Stimulated activated CD4-positive, alpha-beta T cell treated with anti-CD3 and anti-CD28 coated beads, Interleukin-1b, Interleukin-23, amount 100 ng/mL, for 48 hours (primary cell): ENCODE measurements at regions not wholly inside any gene's neighbourhood (a gene's known extent, or its start where the extent isn't known, plus 50 kb on each side); places are given as distances from the start of the nearest gene placed in this dataset.
"Not testable (repeated sequence)": the region's sequence is repeated elsewhere in the genome, so short reads cannot be mapped to it uniquely, and the experiment has no call there.

Source experiments
- DNase-seq: peaks from one replicate; pipeline ENCODE4 v3.0.0-alpha.2; 2020

GRCh38 chr18:22828171-22828570 lies 105.0 kb upstream of the RBBP8 start:
- DNase-seq, result no peak

DNA sequence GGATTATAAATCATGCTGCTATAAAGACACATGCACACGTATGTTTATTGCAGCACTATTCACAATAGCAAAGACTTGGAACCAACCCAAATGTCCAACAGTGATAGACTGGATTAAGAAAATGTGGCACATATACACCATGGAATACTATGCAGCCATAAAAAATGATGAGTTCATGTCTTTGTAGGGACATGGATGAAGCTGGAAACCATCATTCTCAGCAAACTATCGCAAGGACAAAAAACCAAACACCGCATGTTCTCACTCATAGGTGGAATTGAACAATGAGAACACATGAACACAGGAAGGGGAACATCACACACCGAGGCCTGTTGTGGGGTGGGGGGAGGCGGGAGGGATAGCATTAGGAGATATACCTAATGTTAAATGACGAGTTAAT lies 104.5 kb upstream of the RBBP8 start:
- not testable (repeated sequence) for DNase-seq

DNA sequence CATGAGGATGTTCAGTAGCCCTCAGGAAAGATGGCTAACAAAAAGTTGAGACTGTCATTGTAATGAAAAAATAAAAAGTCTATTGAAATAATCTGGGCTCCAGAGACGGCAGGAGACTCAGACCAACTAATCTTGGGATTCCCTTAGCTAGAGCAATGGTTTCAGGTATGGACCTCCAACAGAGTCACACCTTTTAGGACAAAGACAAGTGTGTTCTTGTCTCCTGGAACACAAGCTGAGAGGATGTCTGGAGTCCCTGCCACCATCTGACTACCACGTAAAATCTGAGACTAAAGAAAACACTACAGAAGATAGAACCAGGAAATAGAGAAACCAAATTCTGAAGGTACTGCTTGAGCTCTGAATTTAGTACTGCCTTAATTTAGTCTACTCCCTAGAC lies 103.3 kb upstream of the RBBP8 start:
- DNase-seq, result no peak

- no peak for DNase-seq
Measured at GRCh38 chr18:22830511-22830910, 102.6 kb upstream of the RBBP8 start.

DNA sequence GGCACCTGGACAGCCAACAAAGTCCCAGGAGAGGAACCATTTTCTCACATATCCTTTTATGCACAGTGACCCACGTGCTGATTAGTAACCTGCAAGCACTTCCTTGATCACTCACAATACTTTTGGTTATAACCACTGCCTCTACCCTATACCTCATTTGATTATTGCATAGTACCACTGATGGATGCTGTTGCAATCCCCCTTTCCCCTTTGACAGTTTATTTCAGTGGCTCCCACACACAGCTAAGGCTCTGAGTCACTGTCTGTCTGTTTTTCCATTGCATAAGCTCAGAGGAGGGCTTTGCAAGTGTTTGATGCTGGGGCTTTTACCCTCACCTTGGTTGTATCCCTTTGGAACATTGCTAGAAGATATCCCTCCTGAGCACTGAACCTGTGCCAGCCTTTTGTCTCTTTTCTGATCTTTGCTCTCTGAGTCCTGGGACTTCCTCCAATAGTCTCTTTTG lies 101.7 kb upstream of the RBBP8 start:
- peak; percentile 10 for DNase-seq

DNA sequence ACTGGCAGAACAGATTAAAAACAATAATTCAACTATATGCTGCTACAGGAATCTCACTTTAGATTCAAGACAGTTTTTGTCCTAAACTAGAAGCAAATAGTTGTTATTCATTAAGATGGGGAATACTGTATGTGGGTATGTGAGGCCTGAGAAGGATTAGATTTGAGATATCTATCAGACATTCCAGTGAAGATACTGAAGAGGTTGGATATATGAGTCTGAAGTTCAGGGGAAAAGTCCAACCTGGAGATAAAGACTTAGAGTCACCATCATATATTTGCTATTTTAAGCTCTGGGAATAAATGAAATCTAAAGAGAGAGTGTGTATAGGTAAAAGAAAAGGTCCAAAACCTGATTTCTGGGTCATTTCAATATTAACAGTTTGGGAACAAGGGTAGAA lies 96.2 kb upstream of the RBBP8 start:
- no peak for DNase-seq

GRCh38 chr18:22838221-22838620 lies 94.9 kb upstream of the RBBP8 start:
- DNase-seq, result no peak

DNA sequence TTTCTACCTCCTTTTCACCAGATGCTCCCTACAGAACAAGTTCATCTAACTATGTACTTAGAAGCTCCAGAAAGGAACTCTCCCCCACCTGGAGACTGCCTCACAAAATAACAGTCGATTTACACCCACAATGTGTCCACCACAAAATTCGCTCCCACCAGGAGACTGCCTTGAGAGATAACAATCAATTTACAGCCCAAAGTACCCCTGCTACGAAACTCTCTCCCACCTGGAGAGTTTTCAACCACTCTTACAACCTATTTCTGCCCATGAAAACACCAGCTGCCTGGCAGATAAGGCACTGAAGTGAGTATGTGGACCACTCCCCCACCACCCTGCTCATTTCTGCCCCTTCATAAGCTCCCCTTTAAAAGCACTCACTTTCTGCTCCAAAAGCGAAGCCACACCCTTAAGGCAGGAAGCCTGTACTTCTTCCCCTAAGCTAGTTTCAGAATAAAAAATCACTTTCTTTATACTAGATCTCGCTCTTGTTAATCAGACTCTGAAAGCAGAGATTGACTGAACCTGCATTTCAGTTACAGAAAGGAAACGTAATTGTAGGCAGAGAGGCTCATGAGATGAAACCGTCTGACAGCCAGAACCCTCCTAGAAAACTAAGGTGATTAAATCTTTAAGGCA lies 94.4 kb upstream of the RBBP8 start:
- peak; percentile 13 for DNase-seq

DNA sequence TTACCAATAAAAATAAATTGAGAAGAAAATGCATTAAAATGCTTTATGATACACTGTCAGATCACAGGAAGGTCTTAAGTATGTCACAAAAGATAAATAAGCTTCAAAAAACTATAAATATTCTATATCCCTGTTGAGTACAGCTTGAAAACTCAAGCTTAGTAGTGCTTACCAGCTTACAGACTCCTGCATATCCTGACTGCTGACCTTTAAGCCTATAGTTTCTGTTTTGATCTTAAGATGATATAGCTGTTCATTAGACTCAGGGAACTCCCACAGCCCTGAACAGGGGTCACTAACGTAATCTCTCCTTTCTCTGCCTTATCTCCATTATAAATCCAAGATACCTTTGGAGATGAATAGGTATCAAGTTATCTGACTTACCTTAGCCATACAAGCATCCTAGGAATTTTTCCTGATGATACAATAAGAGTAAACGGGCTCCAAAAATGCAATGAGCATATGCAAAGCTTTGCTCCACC lies 93.7 kb upstream of the RBBP8 start:
- DNase-seq, result no peak

- no peak for DNase-seq
Measured at GRCh38 chr18:22840606-22841144, 92.5 kb upstream of the RBBP8 start.

DNA sequence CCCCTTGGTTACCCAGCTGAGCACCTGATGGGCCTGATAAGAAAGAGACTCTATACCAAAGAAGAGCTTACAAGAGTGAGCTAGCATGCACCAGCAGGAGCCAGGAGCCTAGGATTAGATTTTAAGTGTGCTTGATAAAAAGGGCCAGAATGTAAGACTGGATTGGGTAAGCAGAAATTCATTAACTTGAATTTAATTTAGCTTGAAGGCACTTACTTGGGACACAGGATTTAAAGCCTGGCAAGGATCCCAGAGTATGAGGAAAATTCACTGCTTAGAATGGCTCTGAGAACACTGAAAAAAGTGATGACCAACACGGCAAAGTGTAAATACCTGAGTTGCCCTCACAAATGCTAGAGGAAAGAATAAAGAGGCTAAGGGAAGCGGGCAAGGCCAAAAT lies 91.3 kb upstream of the RBBP8 start:
- no peak for DNase-seq

- no peak for DNase-seq
Measured at GRCh38 chr18:22844190-22844589, 88.9 kb upstream of the RBBP8 start.

DNA sequence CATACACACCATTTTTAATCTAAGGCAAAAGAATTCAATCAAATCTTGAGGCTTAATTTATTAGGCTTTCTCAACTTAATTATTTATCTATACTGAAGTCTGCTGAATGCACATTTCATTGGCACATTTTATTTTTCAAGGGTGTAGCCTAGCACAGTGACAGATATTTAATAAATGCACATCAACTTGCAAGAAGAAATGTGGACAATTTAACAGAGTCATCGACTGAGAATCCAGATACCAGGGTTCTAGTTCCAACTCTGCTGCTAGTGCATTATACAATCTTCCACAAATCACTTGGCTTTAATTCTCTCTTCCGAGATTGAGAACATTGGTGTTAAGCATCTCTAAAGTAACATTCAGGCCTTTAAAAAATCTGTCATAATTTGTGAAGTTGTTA lies 88.5 kb upstream of the RBBP8 start:
- DNase-seq, result no peak

DNA sequence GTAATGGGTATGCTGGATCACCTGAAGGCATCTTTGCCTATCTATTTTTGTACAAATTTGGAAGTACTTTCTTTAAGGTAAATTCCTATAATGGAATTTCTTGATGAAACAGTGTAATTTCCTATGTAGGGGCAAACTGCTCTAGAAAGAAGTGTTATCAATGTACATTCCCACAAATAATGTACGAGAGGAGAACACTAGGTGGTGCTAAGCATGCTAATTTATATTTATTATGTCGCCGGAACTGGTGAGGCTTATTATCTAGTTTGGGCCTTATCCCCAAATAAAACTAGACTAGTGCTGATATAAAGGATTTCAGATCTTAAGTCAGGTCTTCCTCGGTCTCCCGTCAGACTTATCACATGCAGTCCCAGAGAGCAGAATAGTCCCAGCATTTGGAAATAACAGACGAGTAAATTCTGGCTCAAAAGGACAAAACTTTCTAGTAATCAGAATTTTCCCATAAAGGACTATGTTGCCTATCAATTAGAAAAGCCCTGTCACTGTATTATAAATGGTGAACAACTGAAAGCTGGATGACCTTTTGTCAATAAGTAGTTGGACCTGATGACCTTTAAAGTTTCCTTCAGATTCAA lies 86.9 kb upstream of the RBBP8 start:
- DNase-seq, result no peak

- no peak for DNase-seq
Measured at GRCh38 chr18:22846697-22847096, 86.4 kb upstream of the RBBP8 start.

- no peak for DNase-seq
Measured at GRCh38 chr18:22847392-22847791, 85.7 kb upstream of the RBBP8 start.

GRCh38 chr18:22847867-22848451 lies 85.2 kb upstream of the RBBP8 start:
- no peak for DNase-seq

DNA sequence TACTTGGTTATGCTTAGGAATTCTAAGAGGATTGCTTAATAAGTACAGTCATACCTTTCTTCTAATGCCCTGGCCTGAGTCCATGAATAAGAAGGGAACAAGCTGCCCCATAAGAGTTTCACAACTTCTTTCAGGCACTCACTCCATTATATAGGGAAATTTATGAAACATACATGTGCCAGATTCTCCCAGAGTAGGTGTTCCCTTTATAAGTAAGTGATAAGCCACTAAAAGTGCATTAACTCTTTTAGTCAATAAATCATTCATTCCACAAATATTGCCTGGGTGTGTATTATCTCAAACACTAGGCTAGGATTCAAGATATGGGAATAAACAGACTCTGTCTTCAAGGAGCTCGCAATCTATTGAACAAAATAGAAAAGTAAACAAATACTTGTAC lies 84.5 kb upstream of the RBBP8 start:
- DNase-seq, result no peak

GRCh38 chr18:22856870-22857269 lies 76.3 kb upstream of the RBBP8 start:
- no peak for DNase-seq

DNA sequence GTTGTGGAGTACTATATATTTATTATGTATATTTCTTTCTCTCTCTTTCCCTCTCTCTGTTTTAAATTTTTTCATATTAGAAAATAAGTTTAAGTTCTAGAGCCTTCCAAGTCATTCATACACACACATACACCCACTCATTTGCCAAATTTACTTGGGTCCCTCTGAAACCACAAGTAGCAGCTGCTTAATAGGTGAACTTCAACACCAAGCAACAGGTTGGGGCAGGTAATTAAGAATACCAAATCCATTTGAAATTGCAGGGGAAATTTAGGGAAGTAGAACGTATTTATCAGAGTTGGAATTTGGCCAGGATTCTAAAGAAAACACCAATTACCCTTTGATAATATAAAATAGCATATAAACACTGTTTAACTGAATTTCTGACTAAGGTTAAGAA lies 75.0 kb upstream of the RBBP8 start:
- DNase-seq, result no peak

GRCh38 chr18:22860807-22861206 lies 72.3 kb upstream of the RBBP8 start:
- DNase-seq, result no peak

DNA sequence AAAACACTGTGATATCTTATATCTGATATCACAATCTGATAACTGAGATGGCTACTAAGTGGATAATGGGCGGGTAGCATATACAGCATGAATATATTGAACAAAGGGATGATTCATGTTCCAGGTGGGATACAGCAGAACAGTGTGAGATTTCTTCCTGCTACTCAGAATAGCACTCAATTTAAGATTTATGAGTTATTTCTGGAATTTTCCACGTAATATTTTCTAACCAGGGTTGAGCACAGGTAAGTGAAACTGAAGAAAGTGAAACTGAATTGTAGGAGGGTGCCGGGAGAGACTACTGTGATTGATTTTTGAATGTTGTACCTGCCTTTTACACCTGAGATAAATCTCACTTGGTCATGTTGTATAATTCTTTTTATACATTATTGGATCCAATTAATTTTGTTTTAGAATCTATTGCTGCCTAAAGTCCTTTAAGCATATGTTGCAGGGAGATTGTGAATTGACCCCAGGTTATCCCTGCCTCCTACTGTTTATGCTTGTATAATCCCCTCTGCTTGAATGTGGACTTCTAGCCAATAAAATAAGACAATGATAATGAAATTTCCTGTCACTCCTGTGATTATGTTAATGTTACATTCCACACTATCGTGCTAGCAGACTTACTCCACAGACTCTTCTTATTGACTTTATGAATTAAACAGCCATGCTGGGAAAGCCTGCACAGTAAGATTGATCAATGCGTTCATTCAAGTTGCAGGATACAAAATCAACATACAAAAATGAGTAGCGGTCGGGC lies 67.6 kb upstream of the RBBP8 start:
- no peak for DNase-seq

DNA sequence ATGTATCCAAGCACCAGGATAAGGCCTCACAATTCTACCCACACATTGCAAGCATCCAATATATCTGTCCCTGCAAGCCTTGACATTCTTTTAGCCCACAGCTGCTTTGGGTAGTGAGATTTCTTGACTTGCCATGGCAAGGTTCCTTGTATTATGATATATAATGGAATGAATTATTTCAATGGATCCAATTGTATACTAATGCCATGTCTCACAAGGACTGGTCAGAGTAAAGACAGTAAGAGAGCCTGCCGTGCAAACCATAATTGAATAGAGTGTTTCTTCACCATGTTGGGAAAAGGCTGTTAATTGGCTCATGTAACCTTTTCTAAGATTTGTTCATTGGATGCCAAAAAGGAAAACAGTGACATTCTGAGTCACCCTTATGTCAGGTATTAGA lies 64.3 kb upstream of the RBBP8 start:
- DNase-seq, result no peak
